A172 (cell line): ENCODE measurements at regions not wholly inside any gene's neighbourhood (a gene's known extent, or its start where the extent isn't known, plus 50 kb on each side); places are given as distances from the start of the nearest gene placed in this dataset.

ENCODE experiments used
- DNase-seq: peaks from one replicate; pipeline ENCODE4 v3.0.0-alpha.2; 2015; ENCODE audit warnings: low spot score

- no peak for DNase-seq
Measured at GRCh38 chr6:8276148-8276547, 159.2 kb downstream of the SLC35B3 start.

- no peak for DNase-seq
Measured at GRCh38 chr6:8275667-8276066, 159.7 kb downstream of the SLC35B3 start.

- no peak for DNase-seq
Measured at GRCh38 chr6:8274226-8274625, 161.1 kb downstream of the SLC35B3 start.

GRCh38 chr6:8269872-8270454 is 165.4 kb downstream of the SLC35B3 start:
- no peak for DNase-seq

- DNase-seq: no peak
Measured at GRCh38 chr6:8269094-8269493, 166.3 kb downstream of the SLC35B3 start.

GRCh38 chr6:8268606-8269005 is 166.3 kb upstream of the EEF1E1 start:
- no peak for DNase-seq

- no peak for DNase-seq
Measured at GRCh38 chr6:8268156-8268555, 165.8 kb upstream of the EEF1E1 start.

- no peak for DNase-seq
Measured at GRCh38 chr6:8260610-8261009, 158.3 kb upstream of the EEF1E1 start.

- DNase-seq: no peak
Measured at GRCh38 chr6:8246403-8246802, 144.1 kb upstream of the EEF1E1 start.

GRCh38 chr6:8245726-8246125 is 143.4 kb upstream of the EEF1E1 start:
- DNase-seq: no peak

- no peak for DNase-seq
Measured at GRCh38 chr6:8243475-8243874, 141.1 kb upstream of the EEF1E1 start.

- DNase-seq: no peak
Measured at GRCh38 chr6:8242885-8243284, 140.5 kb upstream of the EEF1E1 start.

GRCh38 chr6:8240301-8240700 is 138.0 kb upstream of the EEF1E1 start:
- DNase-seq: no peak

GRCh38 chr6:8238773-8239683 is 136.7 kb upstream of the EEF1E1 start:
- DNase-seq: no peak

GRCh38 chr6:8237668-8238067 is 135.3 kb upstream of the EEF1E1 start:
- no peak for DNase-seq

- no peak for DNase-seq
Measured at GRCh38 chr6:8236956-8237355, 134.6 kb upstream of the EEF1E1 start.

- no peak for DNase-seq
Measured at GRCh38 chr6:8234321-8234720, 132.0 kb upstream of the EEF1E1 start.

- no peak for DNase-seq
Measured at GRCh38 chr6:8231956-8232355, 129.6 kb upstream of the EEF1E1 start.

- DNase-seq: no peak
Measured at GRCh38 chr6:8229915-8230756, 127.8 kb upstream of the EEF1E1 start.

- no peak for DNase-seq
Measured at GRCh38 chr6:8225113-8225512, 122.8 kb upstream of the EEF1E1 start.

GRCh38 chr6:8223678-8224077 is 121.3 kb upstream of the EEF1E1 start:
- no peak for DNase-seq

- DNase-seq: peak; percentile 52
Measured at GRCh38 chr6:8219352-8219943, 117.1 kb upstream of the EEF1E1 start.
